T-helper 1 cell treated with Interleukin-12 subunit alpha and Interleukin-12 subunit beta and Interleukin-4 antibody, amounts not matched to agents 30 ng/mL and 1 ng/mL, for 36 hours (primary cell): ENCODE measurements at regions not wholly inside any gene's neighbourhood (a gene's known extent, or its start where the extent isn't known, plus 50 kb on each side); places are given as distances from the start of the nearest gene placed in this dataset.

ENCODE experiments used
- intact Hi-C: fragments of 100-400 bp; cut with micrococcal nuclease; formaldehyde crosslinking; loops from one replicate; pipeline ENCODE4 v1.15.1; 2024

DNA sequence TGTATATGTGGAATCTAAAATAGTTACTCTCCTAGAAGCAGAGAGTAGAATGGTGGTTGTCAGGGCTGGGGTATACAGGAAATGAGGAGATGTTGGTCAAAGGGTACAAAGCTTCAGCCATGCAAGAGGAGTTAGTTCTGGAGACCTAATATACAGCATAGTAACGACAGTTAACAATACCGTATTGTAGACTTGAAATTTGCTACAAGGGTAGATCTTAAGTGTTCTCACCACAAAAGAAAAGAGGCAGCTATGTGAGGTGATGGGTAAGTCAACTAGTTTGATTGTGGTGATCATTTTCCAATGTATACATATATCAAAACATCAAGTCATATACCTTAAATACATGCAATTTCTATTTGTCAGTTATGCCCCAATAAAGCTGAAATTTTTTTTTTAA is 98.2 kb upstream of the CYP1B1 start:
- intact Hi-C loops, result no loop called here

DNA sequence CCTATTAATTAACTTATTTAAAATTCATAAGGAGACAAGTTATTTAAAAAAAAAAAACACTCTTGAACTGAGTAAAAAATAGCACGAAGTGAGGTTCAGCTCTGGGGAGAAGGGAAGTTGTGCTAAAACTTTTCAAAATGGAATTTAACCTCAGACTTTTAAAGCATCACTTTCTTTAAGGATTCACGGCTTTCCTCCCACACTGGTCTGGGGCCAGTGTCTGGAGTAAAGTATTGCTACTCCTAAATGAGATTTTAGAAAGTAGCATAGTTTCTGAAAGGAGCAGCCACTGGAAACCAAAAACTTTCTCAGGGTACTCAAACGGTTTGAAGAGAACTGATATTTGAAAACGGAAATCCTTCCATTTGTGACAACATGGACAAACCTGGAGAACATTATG is 97.7 kb upstream of the CYP1B1 start:
- intact Hi-C loops, result no loop called here

DNA sequence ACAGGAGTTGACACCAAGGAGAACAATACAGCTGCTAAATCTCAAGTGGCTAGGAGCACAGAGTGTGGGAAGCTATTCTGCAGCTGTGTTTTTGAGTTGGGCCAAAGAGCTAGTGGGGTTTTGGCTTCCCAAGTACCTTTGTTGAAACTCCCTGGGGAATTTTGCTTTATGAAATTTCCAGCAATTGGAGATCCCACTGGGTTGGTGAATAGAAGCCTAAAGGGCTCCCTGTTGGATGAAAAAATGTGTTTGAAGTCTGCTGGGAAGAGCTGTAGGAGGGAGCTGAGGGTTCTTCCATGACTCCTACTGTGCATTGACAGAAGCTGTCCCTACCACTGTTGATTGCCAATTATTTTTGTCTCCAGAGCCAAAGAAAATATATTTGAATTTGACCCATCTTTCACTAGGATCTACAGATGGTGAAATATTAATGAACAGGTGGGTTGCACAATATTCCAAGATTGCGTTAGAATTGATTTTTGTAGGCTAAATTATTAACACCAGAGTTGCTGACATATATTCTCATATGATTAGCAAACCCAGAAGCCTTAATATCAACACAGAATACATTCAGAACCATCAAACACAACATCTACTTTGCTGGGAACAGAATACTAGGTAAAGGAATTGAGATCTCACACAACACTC is 95.4 kb upstream of the CYP1B1 start:
- intact Hi-C loops, result no loop called here

DNA sequence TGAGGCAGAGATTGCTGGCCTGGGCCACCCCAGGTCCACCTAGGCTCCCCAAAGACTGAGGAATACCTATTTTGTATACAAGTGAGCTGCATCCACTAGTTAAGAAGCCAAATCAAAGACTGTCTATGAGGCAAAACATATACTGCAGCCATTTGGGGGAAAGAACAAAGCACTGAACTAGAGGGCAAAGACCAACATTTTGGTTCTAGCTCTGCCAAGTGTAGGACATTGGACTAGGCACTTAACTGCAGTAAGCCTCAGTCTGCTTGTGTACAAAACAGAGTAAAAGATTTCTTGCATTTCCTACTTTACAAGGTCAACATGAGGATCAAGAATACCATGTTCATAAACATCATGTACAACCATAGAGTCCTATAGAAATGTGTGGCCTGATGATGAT is 94.8 kb upstream of the CYP1B1 start:
- intact Hi-C loops, result no loop called here

DNA sequence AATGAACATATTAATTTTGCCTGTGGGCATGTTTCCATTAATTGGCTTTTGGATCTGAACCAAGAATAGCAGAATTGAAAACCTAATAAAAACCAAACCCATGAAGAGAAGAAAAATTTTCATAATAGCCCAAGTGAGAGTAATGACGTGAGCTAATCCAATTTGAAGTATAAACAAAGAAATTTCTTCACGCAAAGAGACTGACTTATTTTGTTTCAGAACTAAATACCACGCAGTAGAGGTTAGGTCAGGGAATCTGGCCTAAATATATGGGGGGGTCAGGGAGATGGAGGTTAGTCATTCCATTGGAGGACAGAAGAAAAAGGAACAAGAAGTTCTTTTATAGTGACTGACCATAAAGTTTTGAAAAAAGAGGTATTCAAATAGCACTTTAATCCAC is 94.1 kb upstream of the CYP1B1 start:
- intact Hi-C loops, result no loop called here

DNA sequence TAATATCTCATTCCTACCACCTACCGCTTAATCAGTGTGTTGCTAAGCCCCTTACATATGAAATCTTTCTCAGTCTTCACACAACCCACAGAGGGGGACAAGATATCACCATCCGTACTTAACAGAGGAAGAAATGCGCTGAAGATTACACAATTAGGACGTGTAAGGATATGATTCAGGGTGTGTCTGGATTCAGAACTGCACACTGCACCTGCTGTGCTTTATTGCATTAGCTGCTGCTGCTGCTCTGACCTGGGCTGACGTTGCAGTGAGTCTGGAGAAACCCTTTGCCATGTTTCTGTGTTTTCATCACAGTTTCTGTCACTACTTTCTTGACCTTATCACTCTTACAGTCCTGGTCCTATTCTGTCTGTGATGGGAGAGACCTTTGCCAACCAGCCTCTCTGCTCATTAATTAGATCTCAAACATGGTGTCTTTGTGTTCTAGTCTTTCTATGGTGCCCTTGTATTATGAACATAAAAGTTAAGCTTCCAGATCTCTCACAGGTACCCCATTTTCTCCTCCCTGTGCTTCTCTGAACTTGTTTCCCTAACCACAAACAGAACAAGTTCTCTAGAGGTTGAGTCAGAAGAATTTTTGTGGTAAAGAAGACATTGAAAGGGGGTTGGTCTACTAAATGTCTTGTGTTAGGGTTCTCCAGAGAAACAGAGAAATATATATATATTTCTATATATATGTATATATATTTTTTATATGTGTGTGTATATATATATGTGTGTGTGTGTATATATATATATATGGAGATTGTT is 92.9 kb upstream of the CYP1B1 start:
- intact Hi-C loops, result no loop called here

DNA sequence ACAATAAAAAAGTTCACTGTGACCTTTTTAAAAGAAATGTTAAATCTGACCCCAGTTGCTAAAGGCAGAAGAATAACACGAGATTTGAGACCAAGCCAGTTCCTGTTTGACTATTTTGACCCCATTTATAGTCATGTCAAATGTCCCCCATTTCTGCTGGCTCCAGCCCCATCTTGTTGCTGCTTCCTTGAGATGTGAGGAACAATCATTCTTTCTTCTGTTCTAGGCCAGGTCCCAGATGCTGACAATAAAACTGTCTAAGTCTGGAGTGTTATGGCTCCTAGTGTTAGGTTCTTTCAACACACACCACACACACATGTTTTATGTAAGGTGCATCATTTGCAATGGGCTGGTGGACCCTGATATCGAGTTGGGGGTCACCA is 92.0 kb upstream of the CYP1B1 start:
- intact Hi-C loops, result no loop called here

DNA sequence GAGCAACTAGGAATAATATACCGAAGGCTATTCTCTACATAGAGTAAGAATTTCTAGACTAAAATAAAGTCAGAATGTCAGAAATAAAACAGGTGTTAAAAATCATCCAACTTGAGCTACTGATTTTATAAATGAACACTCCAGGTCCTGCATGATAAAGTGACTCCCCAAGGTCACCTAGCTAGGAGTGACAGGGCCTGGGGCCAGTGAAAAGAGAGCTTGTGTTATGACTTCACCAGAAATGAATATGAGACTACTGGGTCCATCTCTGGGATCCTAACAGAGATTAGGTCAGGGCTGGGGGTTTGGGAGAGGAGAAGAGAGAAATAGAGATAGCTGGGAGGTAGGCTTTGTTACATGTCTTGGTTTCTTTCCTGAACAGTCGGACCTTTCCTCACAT is 89.7 kb upstream of the CYP1B1 start:
- intact Hi-C loops, result no loop called here

DNA sequence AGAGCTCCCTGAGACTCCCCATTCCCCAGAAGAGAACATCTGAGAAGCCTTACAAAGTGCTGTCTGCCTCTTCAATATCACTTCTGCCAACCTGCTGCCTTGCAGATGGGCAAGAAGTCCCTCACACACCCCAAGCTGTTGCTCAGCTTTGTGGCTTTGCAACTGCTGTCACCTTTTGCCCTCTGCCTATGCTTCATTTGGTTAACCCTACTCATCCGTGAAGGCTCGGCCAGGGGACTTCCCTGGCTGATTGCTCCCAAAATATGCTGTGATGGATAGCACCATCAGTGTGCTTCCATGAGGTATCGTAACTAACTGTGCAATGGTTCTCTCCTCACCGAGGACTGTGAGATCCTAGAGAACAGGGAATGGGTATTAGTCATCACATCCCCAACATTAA is 88.9 kb upstream of the CYP1B1 start:
- intact Hi-C loops, result no loop called here

DNA sequence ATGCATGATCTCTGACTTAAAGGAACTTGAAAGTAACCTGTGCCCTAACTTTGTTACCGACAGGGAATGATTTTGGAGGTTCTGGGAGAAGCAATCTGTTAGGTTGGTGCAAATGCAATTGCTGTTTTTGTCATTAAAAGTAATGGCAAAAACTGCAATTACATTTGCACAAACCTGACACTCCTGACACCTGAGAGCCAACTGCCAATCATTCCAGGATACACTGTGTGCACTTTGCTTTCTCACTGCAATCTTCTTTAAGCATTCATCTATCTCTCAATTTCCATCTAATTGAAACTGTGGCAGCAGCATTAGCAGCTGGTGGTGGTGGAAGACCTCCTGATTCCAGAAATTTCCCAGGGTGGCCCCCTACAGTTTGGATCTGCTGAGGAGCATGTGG is 87.6 kb upstream of the CYP1B1 start:
- intact Hi-C loops, result loop anchor here (1.0 kb wide), 1 partner anchor 111 kb away; no protein-coding TSS in a partner anchor

DNA sequence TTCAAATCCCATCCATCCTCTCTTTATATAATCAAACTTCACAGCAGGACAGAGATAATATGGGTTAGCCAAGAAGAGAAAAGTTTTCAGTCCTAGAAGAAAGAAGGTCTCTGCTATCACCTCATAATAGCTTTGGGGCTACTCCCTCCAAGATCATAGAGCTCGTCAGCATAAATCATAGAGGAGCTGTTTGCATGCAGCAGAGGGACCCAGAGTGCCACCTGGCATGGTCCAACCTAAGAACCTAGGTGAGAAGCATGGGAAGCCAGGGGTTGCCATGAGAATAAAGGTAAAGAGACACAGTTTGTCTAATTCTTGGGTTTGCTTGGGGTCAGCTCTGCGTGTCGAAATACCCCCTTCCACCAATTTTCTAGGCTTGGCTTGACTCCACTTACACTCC is 87.1 kb upstream of the CYP1B1 start:
- intact Hi-C loops, result loop anchor here (1.0 kb wide), 1 partner anchor 111 kb away; no protein-coding TSS in a partner anchor

DNA sequence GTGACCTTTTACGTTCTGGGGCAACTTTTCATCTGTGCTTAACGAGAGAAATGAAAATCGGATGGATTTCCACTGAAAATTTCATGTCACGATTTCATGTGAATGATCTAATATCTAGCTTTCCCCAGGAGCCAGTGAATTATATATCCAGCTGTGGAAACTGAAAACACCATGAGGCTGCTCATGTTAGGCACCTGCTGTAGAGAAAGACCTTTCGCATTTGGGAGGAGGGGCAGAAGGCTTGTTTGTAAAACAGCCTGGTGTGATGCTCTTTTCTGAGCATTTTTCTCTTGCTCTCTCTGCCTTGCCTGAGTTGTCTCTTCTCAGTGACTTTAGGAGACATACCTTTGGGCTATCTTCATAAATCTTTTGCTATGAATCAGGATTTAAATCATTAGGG is 84.6 kb upstream of the CYP1B1 start:
- intact Hi-C loops, result no loop called here

DNA sequence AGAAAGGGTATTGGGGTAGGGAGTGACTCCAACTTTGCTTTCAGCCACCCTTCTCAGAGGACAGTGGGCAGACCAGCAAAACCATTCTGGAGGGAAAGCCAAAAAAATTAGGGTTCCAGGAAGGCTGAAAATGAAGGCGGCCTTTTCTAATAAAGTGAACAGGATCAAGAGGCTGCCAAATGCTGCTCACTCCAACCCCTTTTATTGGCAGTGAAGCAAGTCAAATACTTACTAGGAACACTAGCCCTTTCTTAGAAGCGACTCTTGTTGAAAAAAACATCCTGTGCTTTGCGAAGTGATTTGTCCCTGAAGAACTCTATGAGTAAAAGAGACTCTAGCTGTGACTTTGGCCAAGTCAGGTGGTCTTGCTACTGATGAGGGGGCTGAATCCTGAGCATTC is 83.6 kb upstream of the CYP1B1 start:
- intact Hi-C loops, result no loop called here

DNA sequence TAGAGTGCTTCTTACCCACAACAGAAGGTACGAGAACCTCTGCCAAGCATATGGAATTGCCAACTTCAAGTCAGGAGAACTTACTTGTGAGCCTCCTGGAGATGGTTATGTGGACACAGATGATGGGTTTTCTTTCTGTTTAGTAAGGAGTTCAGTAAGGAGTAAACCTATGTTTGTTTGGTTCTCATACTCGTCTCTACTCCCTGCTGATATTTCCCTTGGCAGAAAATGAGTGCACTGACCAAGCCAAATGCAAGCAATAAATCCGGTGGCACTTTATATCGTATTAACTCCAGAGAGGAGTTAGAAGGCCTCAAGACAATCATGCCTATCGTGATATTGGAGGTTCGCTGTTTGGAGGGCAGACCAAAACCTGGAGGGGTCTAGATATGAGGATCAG is 83.2 kb upstream of the CYP1B1 start:
- intact Hi-C loops, result no loop called here

DNA sequence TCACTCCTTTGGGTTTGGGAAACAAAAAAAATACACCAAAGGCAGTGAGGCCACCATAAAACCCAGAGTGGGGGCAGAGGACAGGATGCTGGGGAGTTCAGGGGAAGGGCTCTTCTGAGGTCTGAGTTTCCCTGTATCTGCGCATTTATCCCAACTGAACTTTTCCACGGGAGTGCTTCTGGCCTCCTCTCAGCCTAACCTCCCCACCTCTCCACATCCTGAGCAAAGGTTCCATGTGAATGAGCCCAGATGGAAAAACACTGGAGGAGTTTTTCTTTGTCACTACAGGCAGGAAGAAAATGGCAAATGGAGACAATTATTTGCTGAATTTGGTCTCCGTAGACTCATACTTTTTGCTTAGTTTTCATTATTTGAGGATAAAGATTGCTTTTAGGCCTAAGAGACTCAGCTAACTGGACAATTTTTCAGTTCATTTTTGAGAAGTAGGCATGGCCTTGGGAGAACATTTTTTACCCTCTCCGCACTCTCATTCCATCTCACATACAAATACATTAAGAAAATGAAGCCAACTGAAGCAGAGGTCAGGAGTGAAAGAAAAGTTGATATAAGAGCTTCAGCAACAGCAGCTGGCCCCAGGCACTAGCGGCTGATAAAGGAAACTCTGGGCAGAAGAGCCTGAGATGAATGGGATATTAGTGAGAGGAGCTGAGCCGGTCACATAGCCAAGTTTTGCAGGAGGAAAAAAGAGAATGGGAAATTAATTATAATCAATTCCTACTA is 82.6 kb upstream of the CYP1B1 start:
- intact Hi-C loops, result no loop called here

DNA sequence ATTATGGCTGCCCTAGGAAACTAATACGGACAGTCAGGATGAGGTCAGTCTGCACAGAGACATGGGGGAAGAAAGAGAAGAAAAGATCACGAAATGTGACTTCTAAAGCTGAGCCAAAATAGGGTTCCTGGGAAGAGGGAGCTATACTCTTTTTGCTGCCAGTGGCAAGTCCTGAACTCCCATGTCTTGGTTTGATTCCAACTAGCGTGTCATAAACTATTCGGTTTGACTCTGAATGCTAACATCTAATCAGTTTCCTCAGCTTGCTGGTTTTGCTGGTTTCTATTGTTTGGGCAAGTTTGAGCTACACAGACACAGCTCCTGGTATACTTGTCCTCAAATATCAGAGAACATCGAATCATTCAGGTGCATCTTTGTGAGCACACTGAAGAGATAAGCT is 80.5 kb upstream of the CYP1B1 start:
- intact Hi-C loops, result no loop called here

DNA sequence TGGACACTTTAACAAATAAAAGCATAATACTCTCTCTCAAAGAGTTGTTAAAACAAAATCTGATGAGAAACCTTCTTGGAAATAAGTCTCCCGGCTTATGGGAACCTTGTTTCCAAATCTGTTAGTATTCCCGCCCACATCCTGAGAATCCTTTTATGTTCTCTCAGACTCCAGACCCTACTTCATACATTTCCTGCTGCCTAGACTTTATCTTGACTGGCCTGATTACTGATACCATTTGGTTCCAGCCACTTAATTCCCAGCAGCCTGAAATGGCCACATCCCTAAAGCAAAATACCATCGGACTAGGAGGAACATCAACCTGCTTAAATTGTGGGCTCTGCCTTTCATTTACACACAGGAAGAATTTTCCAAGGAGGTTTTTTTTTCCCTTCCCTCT is 79.1 kb upstream of the CYP1B1 start:
- intact Hi-C loops, result no loop called here

DNA sequence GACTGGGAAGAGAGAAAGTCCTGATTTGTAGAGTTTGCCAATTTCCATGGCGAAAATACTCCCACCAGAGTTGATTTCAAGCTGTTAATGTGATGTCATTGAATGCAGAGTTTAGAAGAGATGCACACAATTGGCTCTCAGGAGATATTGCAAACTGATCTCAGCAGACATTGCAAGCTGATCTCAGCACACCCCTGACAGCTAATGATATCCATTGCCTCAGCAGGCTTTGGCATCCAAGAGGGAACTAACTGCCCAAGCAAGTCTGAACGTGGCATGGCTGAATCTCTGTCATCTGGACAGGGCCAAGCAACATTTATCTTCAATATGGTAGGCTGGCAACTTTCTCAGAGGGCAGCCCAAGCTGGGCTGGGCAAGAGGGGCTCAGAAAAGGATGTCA is 78.4 kb upstream of the CYP1B1 start:
- intact Hi-C loops, result no loop called here

DNA sequence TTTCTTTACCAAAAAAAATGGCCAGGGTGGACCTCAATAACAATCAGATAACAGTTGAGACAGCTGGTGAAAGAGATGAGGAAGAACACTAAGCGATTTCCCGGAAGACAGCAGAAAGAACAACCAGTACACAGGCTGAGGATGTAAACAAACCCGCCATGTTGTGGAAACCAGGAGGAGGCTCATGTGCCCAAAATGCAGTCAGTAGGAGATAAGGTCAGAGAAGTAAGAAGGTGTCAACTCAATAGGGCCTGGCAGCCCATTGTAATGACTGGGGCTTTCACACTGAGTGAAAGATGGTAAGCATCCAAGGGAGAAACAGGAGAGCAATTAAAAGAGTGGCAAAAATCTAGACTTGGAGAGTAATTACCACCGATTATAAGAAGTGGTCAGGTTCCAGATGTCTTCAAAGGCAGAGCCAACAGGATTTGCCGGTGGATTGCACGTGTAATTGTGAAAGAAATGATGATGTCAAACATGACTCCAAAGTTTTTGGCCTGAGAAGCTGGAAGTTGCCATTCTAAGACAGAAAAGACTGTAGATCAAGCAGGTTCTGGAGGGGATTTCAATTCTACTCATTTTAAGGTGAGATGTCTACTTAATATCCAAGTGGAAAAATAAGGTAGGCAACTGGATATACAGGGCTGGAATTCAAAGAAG is 77.7 kb upstream of the CYP1B1 start:
- intact Hi-C loops, result no loop called here

DNA sequence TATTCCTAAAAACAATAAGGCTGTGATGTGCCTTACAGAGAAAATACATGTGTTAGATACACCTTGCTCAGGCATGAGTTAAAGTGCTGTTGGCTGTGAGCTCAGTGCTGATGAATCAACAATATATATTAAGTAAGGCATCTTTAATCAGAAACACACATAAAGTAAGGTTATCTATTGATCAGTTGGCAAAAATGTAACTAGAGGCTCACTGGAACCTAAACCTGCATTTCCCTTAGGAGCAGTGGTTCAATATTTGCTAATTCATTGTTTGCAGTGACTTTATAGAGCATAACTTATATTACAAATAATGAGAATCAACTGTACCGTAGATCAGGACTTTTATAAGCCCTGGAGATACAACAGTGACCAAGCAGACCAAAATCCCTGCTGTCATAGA is 77.0 kb upstream of the CYP1B1 start:
- intact Hi-C loops, result no loop called here

DNA sequence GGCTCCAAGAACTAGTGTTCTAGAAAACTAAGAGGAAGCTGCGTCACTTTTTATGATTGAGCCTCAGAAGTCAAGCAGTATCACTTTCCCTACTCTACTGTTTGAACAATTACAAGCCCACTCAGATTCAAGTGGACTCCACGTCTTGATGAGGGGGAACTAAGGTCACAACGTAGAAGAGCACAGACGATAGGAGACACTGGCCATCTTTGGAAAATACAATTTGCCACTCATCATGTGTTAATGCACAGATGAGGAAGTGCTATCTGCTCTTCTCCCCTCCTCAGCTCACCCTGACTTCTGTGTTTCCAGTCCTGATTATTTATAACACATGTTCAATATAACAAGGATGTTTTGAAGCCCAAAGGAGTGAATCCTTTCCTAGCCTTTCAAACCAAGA is 76.1 kb upstream of the CYP1B1 start:
- intact Hi-C loops, result no loop called here

DNA sequence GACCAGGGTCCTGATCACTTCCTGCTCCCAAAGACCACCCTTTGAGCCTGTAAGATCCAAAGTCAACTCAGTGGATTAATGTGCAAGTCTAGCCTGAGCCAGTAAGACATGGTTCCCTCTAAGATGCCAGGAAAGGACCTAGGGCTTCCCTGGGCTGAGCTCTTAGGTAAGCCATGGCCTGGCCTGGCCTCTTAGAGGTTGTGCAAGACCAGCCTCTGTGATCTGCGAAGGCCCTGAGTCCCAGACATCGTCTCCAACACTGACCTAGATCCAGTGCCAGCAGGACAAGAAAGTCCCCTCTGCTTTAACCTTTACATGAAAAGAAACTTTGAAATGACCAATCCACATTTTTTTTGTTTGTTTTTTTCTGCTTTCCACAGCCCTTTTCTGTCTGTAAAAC is 73.6 kb upstream of the CYP1B1 start:
- intact Hi-C loops, result no loop called here
